Neural crest cell (in vitro differentiated cells): ENCODE measurements at regions not wholly inside any gene's neighbourhood (a gene's known extent, or its start where the extent isn't known, plus 50 kb on each side); places are given as distances from the start of the nearest gene placed in this dataset.
"Not testable (repeated sequence)": the region's sequence is repeated elsewhere in the genome, so short reads cannot be mapped to it uniquely, and the experiment has no call there.

Experiments used
- DNase-seq: peaks from one replicate; pipeline ENCODE4 v3.0.0; 2021; ENCODE audit warnings: low read depth, mixed read lengths, low spot score
- H3K27ac Mint-ChIP-seq: one replicate; pipeline ENCODE4 v1.8.0; 2021; ENCODE audit warnings: mild to moderate bottlenecking, mixed read lengths; ENCODE audit not compliant: unreplicated experiment
- H3K27me3 Mint-ChIP-seq: 2 replicates; pipeline ENCODE4 v1.8.0; 2021; ENCODE audit warnings: low read depth, mild to moderate bottlenecking, mixed read lengths
- H3K36me3 Mint-ChIP-seq: 2 replicates; pipeline ENCODE4 v1.8.0; 2021; ENCODE audit warnings: low read depth, mild to moderate bottlenecking, mixed read lengths
- H3K4me1 Mint-ChIP-seq: 2 replicates; pipeline ENCODE4 v1.8.0; 2021; ENCODE audit warnings: mixed read lengths
- H3K4me3 Mint-ChIP-seq: one replicate; pipeline ENCODE4 v1.8.0; 2021; ENCODE audit warnings: mild to moderate bottlenecking, mixed read lengths
- H3K9me3 Mint-ChIP-seq: 2 replicates; pipeline ENCODE4 v1.8.0; 2021; ENCODE audit warnings: mixed read lengths
- TF ChIP-seq, protein P1 (sequence below): fragments of 200-600 bp; sonication (generic); conservative IDR thresholded peaks from 2 replicates; pipeline ENCODE4 v1.5.0; 2021; ENCODE audit warnings: antibody characterized with exemption, mild to moderate bottlenecking

DNA sequence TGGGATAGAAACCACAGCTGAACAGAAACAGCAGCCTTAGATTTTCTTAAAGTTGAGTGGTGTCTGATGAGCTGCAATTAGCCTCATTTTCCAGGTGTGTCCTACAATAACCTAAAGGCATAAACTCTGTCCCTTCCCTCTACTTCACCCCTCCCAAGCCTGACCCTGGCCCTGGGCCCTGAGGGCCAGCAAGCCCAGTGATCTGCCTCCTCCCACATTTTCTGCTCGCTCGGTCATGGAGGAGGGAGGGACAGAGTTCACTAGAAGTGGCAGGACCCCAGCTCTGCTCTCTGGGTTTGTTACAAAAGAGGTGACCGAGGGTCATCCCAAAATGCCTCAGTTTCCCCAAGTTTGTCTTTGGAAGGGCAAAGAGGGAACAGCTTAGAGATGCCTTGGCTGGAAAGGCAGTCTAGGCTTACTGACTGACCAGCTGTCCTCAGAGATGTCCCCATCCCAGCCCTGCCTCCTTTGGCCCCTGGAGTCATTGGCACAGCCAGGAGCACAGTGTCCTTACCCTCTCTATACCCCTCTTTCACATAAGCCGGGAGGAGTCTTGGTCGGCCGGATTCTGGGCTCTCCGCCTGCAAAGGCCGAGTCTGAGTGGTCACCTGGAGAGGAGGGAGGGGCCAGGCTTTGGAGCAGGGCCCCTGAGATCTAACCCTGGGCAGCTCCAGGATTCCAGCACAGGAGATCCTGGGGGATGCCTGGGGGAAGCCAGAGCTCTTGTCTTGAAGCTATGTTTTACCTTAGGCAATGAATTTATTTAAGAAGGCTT is 172.7 kb downstream of the PTPRU start:
- Mint-ChIP-seq H3K9me3 (no peaks in the 10 kb centered on the region), H3K4me3 (no peak overlapping the region), H3K4me1 (no peaks in the 10 kb centered on the region), H3K27ac (no peak overlapping the region), H3K36me3 (no peaks in the 10 kb centered on the region), H3K27me3 (peaks cover 24% of the 10 kb centered on the region)
- TF ChIP-seq, protein P1, sequence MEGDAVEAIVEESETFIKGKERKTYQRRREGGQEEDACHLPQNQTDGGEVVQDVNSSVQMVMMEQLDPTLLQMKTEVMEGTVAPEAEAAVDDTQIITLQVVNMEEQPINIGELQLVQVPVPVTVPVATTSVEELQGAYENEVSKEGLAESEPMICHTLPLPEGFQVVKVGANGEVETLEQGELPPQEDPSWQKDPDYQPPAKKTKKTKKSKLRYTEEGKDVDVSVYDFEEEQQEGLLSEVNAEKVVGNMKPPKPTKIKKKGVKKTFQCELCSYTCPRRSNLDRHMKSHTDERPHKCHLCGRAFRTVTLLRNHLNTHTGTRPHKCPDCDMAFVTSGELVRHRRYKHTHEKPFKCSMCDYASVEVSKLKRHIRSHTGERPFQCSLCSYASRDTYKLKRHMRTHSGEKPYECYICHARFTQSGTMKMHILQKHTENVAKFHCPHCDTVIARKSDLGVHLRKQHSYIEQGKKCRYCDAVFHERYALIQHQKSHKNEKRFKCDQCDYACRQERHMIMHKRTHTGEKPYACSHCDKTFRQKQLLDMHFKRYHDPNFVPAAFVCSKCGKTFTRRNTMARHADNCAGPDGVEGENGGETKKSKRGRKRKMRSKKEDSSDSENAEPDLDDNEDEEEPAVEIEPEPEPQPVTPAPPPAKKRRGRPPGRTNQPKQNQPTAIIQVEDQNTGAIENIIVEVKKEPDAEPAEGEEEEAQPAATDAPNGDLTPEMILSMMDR: no peak
- DNase-seq: no peak

DNA sequence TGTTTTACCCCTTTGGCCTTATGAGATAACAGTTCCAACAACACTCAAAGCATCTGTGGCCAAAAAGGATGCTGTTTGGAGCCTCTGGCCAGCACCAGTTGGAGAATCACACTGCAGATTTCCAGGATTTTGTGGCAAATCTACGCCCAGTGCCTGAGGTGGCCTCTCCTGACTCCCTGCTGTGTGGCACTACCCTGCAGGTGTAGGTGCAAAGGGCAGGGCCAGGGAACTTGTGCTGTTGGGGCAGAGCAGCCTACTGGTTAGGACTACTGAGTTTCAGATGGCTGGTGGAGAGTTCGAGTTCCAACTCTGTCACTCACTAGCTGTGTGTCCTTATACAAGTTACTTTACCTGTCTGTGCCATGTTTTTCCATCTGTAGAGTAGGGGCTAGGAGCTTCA is 170.5 kb downstream of the PTPRU start:
- no peak for DNase-seq
- Mint-ChIP-seq H3K27ac (no peak overlapping the region), H3K4me3 (no peak overlapping the region), H3K9me3 (no peaks in the 10 kb centered on the region), H3K36me3 (no peaks in the 10 kb centered on the region), H3K27me3 (peaks cover 34% of the 10 kb centered on the region), H3K4me1 (no peaks in the 10 kb centered on the region)
- TF ChIP-seq, protein P1: no peak

DNA sequence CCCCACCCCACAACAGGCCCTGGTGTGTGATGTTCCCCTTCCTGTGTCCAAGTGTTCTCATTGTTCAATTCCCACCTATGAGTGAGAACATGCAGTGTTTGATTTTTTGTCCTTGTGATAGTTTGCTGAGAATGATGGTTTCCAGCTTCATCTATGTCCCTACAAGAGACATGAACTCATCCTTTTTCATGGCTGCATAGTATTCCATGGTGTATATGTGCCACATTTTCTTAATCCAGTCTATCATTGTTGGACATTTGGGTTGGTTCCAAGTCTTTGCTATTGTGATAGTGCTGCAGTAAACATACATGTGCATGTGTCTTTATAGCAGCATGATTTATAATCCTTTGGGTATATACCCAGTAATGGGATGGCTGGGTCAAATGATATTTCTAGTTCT is 163.9 kb downstream of the PTPRU start:
- not testable (repeated sequence) for H3K4me1 Mint-ChIP-seq, H3K9me3 Mint-ChIP-seq, H3K27ac Mint-ChIP-seq, DNase-seq, H3K4me3 Mint-ChIP-seq, H3K36me3 Mint-ChIP-seq
- peaks cover 23% of the 10 kb centered on the region for H3K27me3 Mint-ChIP-seq

DNA sequence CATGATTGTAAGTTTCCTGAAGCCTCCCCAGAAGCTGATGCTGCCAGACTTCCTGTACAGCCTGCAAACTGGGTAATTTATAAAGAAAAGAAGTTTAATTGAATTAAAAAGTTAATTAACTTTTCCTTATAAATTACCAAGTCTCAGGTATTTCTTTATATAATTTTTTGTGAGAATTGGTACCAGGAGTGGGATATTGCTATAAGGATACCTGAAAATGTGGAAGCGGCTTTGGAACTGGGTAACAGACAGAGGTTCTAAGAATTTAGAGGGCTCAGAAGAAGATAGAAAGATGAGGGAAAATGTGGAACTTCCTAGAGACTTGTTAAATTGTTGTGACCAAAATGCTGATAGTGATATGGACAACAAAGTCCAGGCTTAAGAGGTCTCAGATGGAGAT is 163.1 kb downstream of the PTPRU start:
- H3K9me3 Mint-ChIP-seq: peaks cover 3% of the 10 kb centered on the region
- no peaks in the 10 kb centered on the region for H3K36me3 Mint-ChIP-seq
- H3K4me1 Mint-ChIP-seq: peaks cover 9% of the 10 kb centered on the region
- H3K27ac Mint-ChIP-seq: no peak overlapping the region
- no peak for DNase-seq
- peaks cover 23% of the 10 kb centered on the region for H3K27me3 Mint-ChIP-seq
- TF ChIP-seq, protein P1: no peak
- H3K4me3 Mint-ChIP-seq: no peak overlapping the region

DNA sequence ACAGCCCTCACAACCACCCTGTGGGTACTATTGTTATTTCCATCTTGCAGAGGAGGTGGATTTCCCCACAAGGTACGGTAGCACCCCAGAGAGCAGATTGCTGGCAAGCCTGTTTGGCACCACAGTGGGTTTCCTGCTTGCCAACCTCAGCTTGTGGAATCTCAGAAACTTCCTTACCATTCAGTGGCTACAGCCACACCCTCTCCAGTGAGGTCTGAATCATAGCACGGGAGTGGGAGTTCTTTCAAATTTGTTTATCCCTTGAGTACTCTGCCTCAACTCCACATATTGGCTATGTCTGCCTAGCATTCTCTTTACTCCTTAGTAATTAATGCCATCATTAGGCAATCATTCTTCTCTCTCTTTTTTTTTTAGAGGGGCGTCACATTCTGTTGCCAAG is 162.1 kb downstream of the PTPRU start:
- Mint-ChIP-seq H3K27me3 (peaks cover 18% of the 10 kb centered on the region), H3K9me3 (peaks cover 3% of the 10 kb centered on the region), H3K27ac (no peak overlapping the region), H3K36me3 (no peaks in the 10 kb centered on the region), H3K4me1 (peaks cover 9% of the 10 kb centered on the region), H3K4me3 (no peak overlapping the region)
- DNase-seq: no peak
- TF ChIP-seq, protein P1: no peak

DNA sequence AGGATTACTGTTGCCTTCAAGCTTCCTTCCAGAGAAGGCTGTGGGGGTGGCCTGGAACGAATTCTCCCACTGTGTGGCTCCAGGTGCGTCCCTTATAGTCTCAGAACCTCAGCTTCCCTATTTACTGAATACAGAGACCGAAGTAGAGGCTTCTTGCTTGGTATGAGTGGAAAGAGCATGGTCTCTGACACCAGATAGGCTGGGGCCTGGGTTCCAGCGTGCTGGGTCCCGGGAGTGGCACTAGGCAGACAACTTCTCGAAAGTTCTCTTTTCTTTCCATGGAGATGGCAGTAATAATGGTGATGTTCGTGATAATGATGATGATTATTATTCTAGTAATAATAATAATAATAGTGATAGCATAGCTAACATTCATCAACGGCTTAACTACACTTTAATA is 161.7 kb downstream of the PTPRU start:
- no peak overlapping the region for H3K4me3 Mint-ChIP-seq
- H3K4me1 Mint-ChIP-seq: peaks cover 9% of the 10 kb centered on the region
- H3K27ac Mint-ChIP-seq: no peak overlapping the region
- DNase-seq: no peak
- TF ChIP-seq, protein P1: no peak
- H3K36me3 Mint-ChIP-seq: no peaks in the 10 kb centered on the region
- H3K27me3 Mint-ChIP-seq: peaks cover 16% of the 10 kb centered on the region
- peaks cover 3% of the 10 kb centered on the region for H3K9me3 Mint-ChIP-seq
